IMR-90 (cell line): ENCODE measurements at regions not wholly inside any gene's neighbourhood (a gene's known extent, or its start where the extent isn't known, plus 50 kb on each side); places are given as distances from the start of the nearest gene placed in this dataset.

ENCODE experiments used
- ATAC-seq: fragments of 200-7000 bp; cut with Tn5 transposase; 2 replicates; pipeline ENCODE4 v1.9.1; 2020; ENCODE audit warnings: low read depth, mild to moderate bottlenecking, moderate library complexity
- BruUV-seq: library from RNA; stranded (reverse); fragments of 400-500 nt; replicated peaks from 2 replicates; lab custom pipeline; 2021; lab: Mats Ljungman, UMichigan
- CTCF ChIA-PET: fragments of 300-600 bp; formaldehyde crosslinking; extraction: SDS; loops from one replicate; lab custom pipeline; 2021; ENCODE audit warnings: antibody characterized with exemption; lab: Yijun Ruan, JAX
- POLR2A ChIA-PET: fragments of 300-600 bp; sonication (Branson Sonifier 250); formaldehyde crosslinking; loops from one replicate; lab custom pipeline; 2022; ENCODE audit warnings: antibody characterized with exemption; ENCODE audit not compliant: unreplicated experiment; lab: Charles Lee
- DNase-seq: peaks from one replicate; pipeline ENCODE4 v3.0.0; 2013
- H2AFZ ChIP-seq: replicated peaks from 2 replicates; pipeline ENCODE3; 2013; ENCODE audit warnings: low read length, mild to moderate bottlenecking; ENCODE audit not compliant: poor library complexity
- H2AK5ac ChIP-seq: 2 replicates; pipeline ENCODE4 v1.6.1; 2013; ENCODE audit warnings: low read depth, low read length, inconsistent platforms
- H2AK9ac ChIP-seq: replicated peaks from 2 replicates; pipeline ENCODE3; 2013; ENCODE audit warnings: mild to moderate bottlenecking, low read depth, low read length, moderate library complexity; ENCODE audit not compliant: poor library complexity
- H2BK120ac ChIP-seq: 2 replicates; pipeline ENCODE4 v1.6.1; 2013; ENCODE audit warnings: low read depth, low read length, inconsistent platforms
- H2BK15ac ChIP-seq: 3 replicates; pipeline ENCODE4 v1.6.1; 2013; ENCODE audit warnings: low read depth, low read length, inconsistent platforms
- H2BK20ac ChIP-seq: 2 replicates; pipeline ENCODE4 v1.6.1; 2013; ENCODE audit warnings: low read depth, mild to moderate bottlenecking, inconsistent platforms, low read length, moderate library complexity
- H2BK5ac ChIP-seq: 2 replicates; pipeline ENCODE4 v1.6.1; 2013; ENCODE audit warnings: mild to moderate bottlenecking, low read depth, low read length, inconsistent platforms; ENCODE audit not compliant: poor library complexity, severe bottlenecking
- H3K14ac ChIP-seq: replicated peaks from 2 replicates; pipeline ENCODE4 v1.6.1; 2013; ENCODE audit warnings: low read depth, low read length, inconsistent platforms
- H3K18ac ChIP-seq: 2 replicates; pipeline ENCODE4 v1.6.1; 2013; ENCODE audit warnings: low read depth, low read length, control low read depth
- H3K23ac ChIP-seq: 2 replicates; pipeline ENCODE4 v1.6.1; 2013; ENCODE audit warnings: low read depth, low read length, inconsistent platforms
- H3K27ac ChIP-seq: 2 replicates; pipeline ENCODE4 v1.5.1; 2013; ENCODE audit warnings: mild to moderate bottlenecking, control low read depth, low read length; ENCODE audit not compliant: insufficient read depth
- H3K27me3 ChIP-seq: 2 replicates; pipeline ENCODE4 v1.6.1; 2013; ENCODE audit warnings: low read length; ENCODE audit not compliant: control insufficient read depth, insufficient read depth
- H3K36me3 ChIP-seq: 2 replicates; pipeline ENCODE4 v1.6.1; 2013; ENCODE audit warnings: low read length, mixed read lengths; ENCODE audit not compliant: control insufficient read depth, insufficient read depth
- H3K4ac ChIP-seq: 2 replicates; pipeline ENCODE4 v1.6.1; 2013; ENCODE audit warnings: low read depth, low read length, inconsistent platforms
- H3K4me1 ChIP-seq: 2 replicates; pipeline ENCODE4 v1.6.1; 2013; ENCODE audit warnings: low read length, mixed read lengths; ENCODE audit not compliant: control insufficient read depth, insufficient read depth
- H3K4me2 ChIP-seq: 2 replicates; pipeline ENCODE4 v1.6.1; 2013; ENCODE audit warnings: low read depth, mild to moderate bottlenecking, control low read depth, low read length, moderate library complexity
- H3K4me3 ChIP-seq: 2 replicates; pipeline ENCODE4 v1.5.1; 2013; ENCODE audit warnings: low read depth, mild to moderate bottlenecking, control low read depth, low read length, moderate library complexity; ENCODE audit not compliant: insufficient read depth
- H3K56ac ChIP-seq: 2 replicates; pipeline ENCODE4 v1.6.1; 2013; ENCODE audit warnings: low read length, inconsistent platforms; ENCODE audit not compliant: insufficient read depth; ENCODE audit errors: extremely low read depth
- H3K79me1 ChIP-seq, 2 experiments: 2 replicates each; pipeline ENCODE4 v1.6.1; 2013; ENCODE audit warnings: low read length in 2 of 2, inconsistent platforms in 1 of 2, low read depth in 1 of 2
- H3K9ac ChIP-seq: 2 replicates; pipeline ENCODE4 v1.6.1; 2013; ENCODE audit warnings: low read depth, low read length, control low read depth
- H3K9me1 ChIP-seq: 2 replicates; pipeline ENCODE4 v1.6.1; 2013; ENCODE audit warnings: low read length, inconsistent platforms; ENCODE audit not compliant: insufficient read depth
- H3K9me3 ChIP-seq: 2 replicates; pipeline ENCODE4 v1.6.1; 2013; ENCODE audit warnings: low read length; ENCODE audit not compliant: control insufficient read depth, insufficient read depth
- H4K20me1 ChIP-seq: 2 replicates; pipeline ENCODE4 v1.6.1; 2013; ENCODE audit warnings: low read length, inconsistent platforms; ENCODE audit not compliant: insufficient read depth
- H4K5ac ChIP-seq: 2 replicates; pipeline ENCODE4 v1.6.1; 2013; ENCODE audit warnings: mild to moderate bottlenecking, low read depth, low read length, control low read depth
- H4K8ac ChIP-seq, 2 experiments: 2 replicates each; pipeline ENCODE4 v1.6.1; 2013; ENCODE audit warnings: low read depth in 2 of 2, low read length in 2 of 2, control low read depth in 1 of 2, inconsistent platforms in 1 of 2
- H4K91ac ChIP-seq: 2 replicates; pipeline ENCODE4 v1.6.1; 2013; ENCODE audit warnings: low read depth, low read length, inconsistent platforms; ENCODE audit not compliant: insufficient read depth
- BHLHE40 ChIP-seq: fragments of 150-350 bp; IDR thresholded peaks from 2 replicates; pipeline ENCODE4 v1.6.1; 2016; ENCODE audit warnings: mild to moderate bottlenecking, low read depth, low read length
- CEBPB ChIP-seq: IDR thresholded peaks from 2 replicates; pipeline ENCODE4 v1.6.1; 2012; ENCODE audit warnings: low read depth, low read length, improper control_type of control experiment
- CHD1 ChIP-seq: IDR thresholded peaks from 2 replicates; pipeline ENCODE4 v1.6.1; 2012; ENCODE audit warnings: low read depth, low read length, improper control_type of control experiment
- CTCF ChIP-seq: conservative IDR thresholded peaks from 2 replicates; pipeline ENCODE4 v1.5.1; 2012; ENCODE audit warnings: mild to moderate bottlenecking, low read depth, low read length, improper control_type of control experiment
- MAFK ChIP-seq: IDR thresholded peaks from 2 replicates; pipeline ENCODE4 v1.6.1; 2012; ENCODE audit warnings: low read depth, low read length, improper control_type of control experiment
- MAZ ChIP-seq: IDR thresholded peaks from 2 replicates; pipeline ENCODE4 v1.6.1; 2012; ENCODE audit warnings: low read depth, mild to moderate bottlenecking, low read length, improper control_type of control experiment, moderate library complexity, borderline replicate concordance
- MXI1 ChIP-seq: IDR thresholded peaks from 2 replicates; pipeline ENCODE4 v1.6.1; 2012; ENCODE audit warnings: low read depth, mild to moderate bottlenecking, low read length, moderate library complexity, borderline replicate concordance
- NFE2L2 ChIP-seq: fragments of 150-350 bp; IDR thresholded peaks from 2 replicates; pipeline ENCODE4 v1.6.1; 2016; ENCODE audit warnings: low read depth, mild to moderate bottlenecking, low read length
- RCOR1 ChIP-seq: IDR thresholded peaks from 2 replicates; pipeline ENCODE4 v1.6.1; 2012; ENCODE audit warnings: mild to moderate bottlenecking, low read length, improper control_type of control experiment; ENCODE audit not compliant: insufficient replicate concordance
- RFX5 ChIP-seq: IDR thresholded peaks from 2 replicates; pipeline ENCODE4 v1.8.0; 2012; ENCODE audit warnings: low read depth, mild to moderate bottlenecking, low read length, moderate library complexity
- USF2 ChIP-seq: fragments of 150-350 bp; IDR thresholded peaks from 2 replicates; pipeline ENCODE4 v1.6.1; 2017; ENCODE audit warnings: mild to moderate bottlenecking, antibody characterized with exemption, low read length, low read depth
- dilution Hi-C: fragments of 300-500 bp; cut with HindIII; formaldehyde crosslinking; loops from one replicate; pipeline ENCODE4 v1.14.3; 2018; ENCODE audit warnings: low sequenced_read_pairs; ENCODE audit not compliant: unreplicated experiment
- in situ Hi-C: fragments of 300-500 bp; cut with MboI; formaldehyde crosslinking; loops from 3 replicates; pipeline ENCODE4 v1.14.3; 2019; ENCODE audit warnings: low sequenced_read_pairs, inconsistent platforms, mixed read lengths
- intact Hi-C: fragments of 100-400 bp; cut with micrococcal nuclease; formaldehyde crosslinking; loops from 2 replicates; pipeline ENCODE4 v1.10.0; 2022
- TF ChIP-seq, protein P1 (sequence below): fragments of 150-350 bp; IDR thresholded peaks from 2 replicates; pipeline ENCODE4 v1.6.1; 2016; ENCODE audit warnings: low read depth, mild to moderate bottlenecking, low read length, moderate library complexity, borderline replicate concordance

DNA sequence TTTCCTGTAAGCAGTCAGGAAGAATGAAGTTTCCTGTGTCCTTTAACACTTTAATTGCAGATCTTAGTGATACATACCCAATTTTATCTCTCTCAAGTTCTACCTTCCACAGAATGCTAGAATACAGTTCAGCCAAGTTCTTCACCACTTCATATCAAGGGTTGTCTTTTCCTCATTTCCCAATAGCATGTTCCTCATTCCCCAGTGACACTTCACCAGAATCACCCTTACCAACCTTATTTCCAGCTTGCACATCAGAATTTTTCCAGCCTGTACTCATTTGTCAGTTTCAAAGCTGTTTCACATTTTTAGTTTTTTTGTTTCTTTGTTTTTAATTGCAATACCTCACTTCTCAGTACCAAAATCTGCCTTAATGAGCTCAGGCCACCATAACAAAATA is 126.1 kb downstream of the ESM1 start:
- H4K5ac ChIP-seq: no peak overlapping the region
- H3K9me1 ChIP-seq: peaks cover 5% of the 10 kb centered on the region
- H3K18ac ChIP-seq: no peak overlapping the region
- no peak overlapping the region for H3K27ac ChIP-seq
- DNase-seq: no peak
- intact Hi-C loops (no loop called here), dilution Hi-C loops (no loop called here), in situ Hi-C loops (no loop called here)
- no peak overlapping the region for H3K14ac ChIP-seq
- H2BK5ac ChIP-seq: no peak overlapping the region
- H3K9me3 ChIP-seq: peaks cover 20% of the 10 kb centered on the region
- no peak overlapping the region for H3K4me3 ChIP-seq
- no peak overlapping the region for H2BK20ac ChIP-seq
- H2BK15ac ChIP-seq: no peak overlapping the region
- BruUV-seq: no TSS peak
- no peak overlapping the region for H3K4me2 ChIP-seq
- no peak for TF ChIP-seq MXI1
- no peak for TF ChIP-seq USF2
- TF ChIP-seq RFX5: no peak
- no peak for TF ChIP-seq CHD1
- TF ChIP-seq CEBPB: no peak
- TF ChIP-seq MAZ: no peak
- TF ChIP-seq, protein P1, sequence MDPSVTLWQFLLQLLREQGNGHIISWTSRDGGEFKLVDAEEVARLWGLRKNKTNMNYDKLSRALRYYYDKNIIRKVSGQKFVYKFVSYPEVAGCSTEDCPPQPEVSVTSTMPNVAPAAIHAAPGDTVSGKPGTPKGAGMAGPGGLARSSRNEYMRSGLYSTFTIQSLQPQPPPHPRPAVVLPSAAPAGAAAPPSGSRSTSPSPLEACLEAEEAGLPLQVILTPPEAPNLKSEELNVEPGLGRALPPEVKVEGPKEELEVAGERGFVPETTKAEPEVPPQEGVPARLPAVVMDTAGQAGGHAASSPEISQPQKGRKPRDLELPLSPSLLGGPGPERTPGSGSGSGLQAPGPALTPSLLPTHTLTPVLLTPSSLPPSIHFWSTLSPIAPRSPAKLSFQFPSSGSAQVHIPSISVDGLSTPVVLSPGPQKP: no peak
- TF ChIP-seq MAFK: no peak
- no peak for TF ChIP-seq NFE2L2
- TF ChIP-seq BHLHE40: no peak
- TF ChIP-seq CTCF: no peak
- no peak for TF ChIP-seq RCOR1
- CTCF ChIA-PET: no interaction called here
- no peak overlapping the region for H4K91ac ChIP-seq
- no peak overlapping the region for H3K4ac ChIP-seq
- no peak overlapping the region for H4K8ac ChIP-seq
- no peaks in the 10 kb centered on the region for H3K36me3 ChIP-seq
- H3K27me3 ChIP-seq: no peaks in the 10 kb centered on the region
- no peaks in the 10 kb centered on the region for H4K20me1 ChIP-seq
- no peak overlapping the region for H3K9ac ChIP-seq
- no peak overlapping the region for H2BK120ac ChIP-seq
- H2AK5ac ChIP-seq: no peak overlapping the region
- no peak overlapping the region for H3K56ac ChIP-seq
- POLR2A ChIA-PET: no interaction called here
- no peak overlapping the region for H2AFZ ChIP-seq
- peaks cover 8% of the 10 kb centered on the region for H3K4me1 ChIP-seq
- no peak for ATAC-seq
- H3K23ac ChIP-seq: no peak overlapping the region
- H3K79me1 ChIP-seq: no peaks in the 10 kb centered on the region
- H2AK9ac ChIP-seq: no peak overlapping the region
